ENCODE measurements at regions not wholly inside any gene's neighbourhood (a gene's known extent, or its start where the extent isn't known, plus 50 kb on each side); places are given as distances from the start of the nearest gene placed in this dataset.

GRCh38 chr2:236677368-236677767 lies 107.7 kb downstream of the ACKR3 start:
- DNase-seq (ENCODE audit: low spot score) (no peak), ATAC-seq (ENCODE audit: low FRiP score) (no peak)
- TF ChIP-seq CTCF (IDR thresholded peaks at IDR 0.05) = no peak

- no peak for ATAC-seq (ENCODE audit: low FRiP score)
- no peak for TF ChIP-seq CTCF (IDR thresholded peaks at IDR 0.05)
- DNase-seq (ENCODE audit: low spot score) = no peak
Measured at GRCh38 chr2:236678307-236678975, 108.8 kb downstream of the ACKR3 start.

DNA sequence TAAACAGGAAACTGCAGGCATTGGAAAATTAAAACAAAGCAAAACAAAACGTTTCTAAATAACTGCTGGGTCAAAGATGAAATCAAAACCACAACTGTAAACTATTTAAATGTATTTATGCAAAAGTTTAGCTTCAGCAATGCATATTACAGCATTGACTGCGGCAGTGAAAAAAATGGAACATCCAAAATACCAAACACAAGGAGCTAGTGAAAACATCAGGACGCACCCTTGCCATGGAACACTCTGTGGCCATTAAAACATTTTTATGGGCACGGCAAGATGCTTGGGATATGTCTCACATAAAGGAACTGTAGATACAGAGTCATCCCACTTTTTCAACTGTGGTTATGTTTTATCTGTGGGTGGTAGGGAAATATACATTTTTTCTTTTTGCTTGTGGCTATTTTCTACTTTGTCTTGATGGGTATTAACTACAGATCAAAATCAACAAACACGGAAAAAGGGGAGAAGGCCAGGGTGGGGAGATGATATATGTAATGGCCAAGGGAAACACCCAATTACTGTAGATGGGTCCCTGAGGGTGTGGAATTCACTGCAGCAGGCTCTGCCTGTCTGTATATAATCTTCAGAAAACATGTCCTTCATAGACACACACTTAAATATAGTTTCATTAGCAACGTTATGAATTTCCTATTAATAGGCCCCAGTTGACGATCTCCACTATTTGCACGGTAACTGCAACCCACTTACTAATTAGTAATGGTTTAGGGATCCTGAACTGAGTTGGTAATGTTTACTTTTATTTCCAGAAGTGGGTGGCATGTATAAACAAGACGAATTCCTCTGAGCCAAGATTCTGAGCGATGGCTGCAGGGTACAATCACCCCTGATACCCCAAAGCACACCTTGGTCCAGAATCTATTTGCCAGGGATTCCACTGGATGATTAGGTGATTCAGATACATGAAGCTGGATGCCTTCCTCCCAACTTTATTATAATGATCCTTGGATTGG lies 110.5 kb downstream of the ACKR3 start:
- DNase-seq (ENCODE audit: low spot score) = no peak
- TF ChIP-seq CTCF (IDR thresholded peaks at IDR 0.05) = no peak
- no peak for ATAC-seq (ENCODE audit: low FRiP score)

DNA sequence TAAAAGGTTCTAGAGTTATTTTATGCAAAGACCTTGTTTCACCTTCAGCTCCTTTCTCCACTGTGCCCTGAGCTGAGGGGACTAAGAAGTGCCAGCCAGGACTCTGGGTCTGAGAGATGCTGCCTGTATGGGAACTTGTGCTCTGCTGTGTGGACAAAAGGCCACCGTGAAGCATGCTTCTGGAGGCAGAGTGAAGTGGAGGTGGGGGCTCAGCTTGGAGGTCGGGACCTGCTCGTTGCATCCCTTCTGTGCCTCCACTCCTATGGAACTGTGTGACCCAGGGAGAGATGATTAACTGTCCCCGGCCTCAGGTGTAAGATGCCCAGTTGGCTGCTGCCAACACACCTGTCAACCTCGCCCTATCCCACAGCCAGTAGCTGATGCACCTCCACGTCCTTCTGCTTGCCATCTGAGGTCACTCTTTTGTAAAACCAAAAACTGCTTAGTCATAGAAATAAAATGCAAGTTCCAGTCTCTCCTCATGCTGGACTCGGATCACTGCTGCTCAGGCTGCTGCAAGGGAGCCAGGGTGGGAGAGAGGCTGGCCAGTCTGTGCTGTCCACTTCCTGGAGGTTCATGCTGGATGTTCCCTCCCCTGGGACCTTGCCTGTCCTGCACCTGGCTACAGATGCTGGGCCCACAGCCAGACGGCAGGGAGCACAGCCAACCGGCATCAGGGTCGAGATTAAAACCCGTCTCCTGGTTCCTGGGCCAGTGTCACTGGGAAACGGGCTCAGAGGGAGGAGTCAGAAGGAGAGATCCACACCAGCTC lies 113.2 kb downstream of the ACKR3 start:
- TF ChIP-seq CTCF (IDR thresholded peaks at IDR 0.05) = no peak
- DNase-seq (ENCODE audit: low spot score) (no peak), ATAC-seq (ENCODE audit: low FRiP score) (no peak)

DNA sequence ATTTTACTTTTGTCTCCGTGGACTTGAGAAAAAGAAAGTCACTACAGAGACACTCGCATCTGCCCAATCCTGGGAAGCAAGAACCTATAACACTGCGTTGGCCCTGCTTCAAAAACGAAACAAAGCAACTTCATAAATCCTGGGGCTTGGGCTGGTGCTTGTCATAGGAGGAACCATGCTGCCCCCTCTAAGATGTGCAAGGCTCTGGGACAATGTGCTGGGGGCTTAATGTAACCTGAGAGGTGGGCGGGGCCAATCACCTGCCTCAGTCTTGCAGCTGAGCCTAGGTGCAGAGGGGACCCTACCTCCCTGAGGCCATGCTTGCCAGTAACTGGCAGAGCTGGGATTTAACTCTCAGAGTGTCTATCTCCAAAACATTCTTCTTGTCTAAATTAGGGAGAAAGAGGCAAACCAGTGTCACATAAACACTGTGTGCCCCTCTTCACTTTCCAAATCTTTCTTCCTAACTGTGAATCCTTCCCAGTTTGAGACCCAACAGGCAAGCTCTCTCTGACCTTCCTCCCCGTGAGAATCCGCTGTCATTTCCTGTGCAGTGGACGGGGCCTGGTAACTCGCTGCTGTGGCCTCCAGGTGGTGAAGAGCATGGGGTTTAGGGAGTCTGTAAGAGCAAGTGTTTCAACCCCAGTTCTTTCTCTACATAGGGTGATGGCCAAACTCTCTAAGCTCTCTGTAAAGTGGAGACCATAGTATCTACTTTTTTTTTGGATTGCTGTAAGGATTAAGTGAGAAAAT lies 115.1 kb downstream of the ACKR3 start:
- DNase-seq (ENCODE audit: low spot score) = no peak
- ATAC-seq (ENCODE audit: low FRiP score) = no peak
- TF ChIP-seq CTCF (IDR thresholded peaks at IDR 0.05) = no peak

DNA sequence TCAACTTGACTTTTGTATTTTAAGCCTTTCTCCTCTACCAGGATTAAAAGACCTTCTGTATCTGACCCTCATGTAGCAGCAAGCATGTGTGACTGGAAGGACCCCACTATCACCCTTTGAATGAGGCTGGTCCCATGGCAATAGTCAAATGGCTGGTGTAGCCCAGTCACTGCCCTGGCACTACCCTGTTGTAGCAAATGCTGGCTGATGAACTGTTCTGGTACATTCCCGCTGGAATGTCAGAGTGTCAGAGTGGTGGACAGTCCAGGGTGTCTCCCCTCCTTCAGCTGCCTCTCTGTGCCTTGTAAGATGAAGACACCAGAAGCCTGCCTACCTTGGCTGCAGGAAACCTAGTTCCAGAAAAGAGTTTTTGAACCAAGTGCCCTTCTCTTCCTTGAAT lies 115.7 kb downstream of the ACKR3 start:
- ATAC-seq (ENCODE audit: low FRiP score) = no peak
- DNase-seq (ENCODE audit: low spot score) = no peak
- no peak for TF ChIP-seq CTCF (IDR thresholded peaks at IDR 0.05)
